Stomach (tissue), 4 donors: ENCODE measurements at regions not wholly inside any gene's neighbourhood (a gene's known extent, or its start where the extent isn't known, plus 50 kb on each side); places are given as distances from the start of the nearest gene placed in this dataset.

Experiments
- CTCF ChIP-seq, 7 experiments: fragments of 450-650 bp in 4 of 7; fragments of 200-600 bp in 3 of 7; sonication (generic) in 3 of 7; IDR thresholded peaks; one replicate each; pipeline ENCODE4 v1.5.1; 2016 to 2019; ENCODE audit warnings: antibody characterized with exemption in 7 of 7, control low read depth in 2 of 7, mild to moderate bottlenecking in 1 of 7
- POLR2AphosphoS5 ChIP-seq, 3 donors: sonication (generic); formaldehyde crosslinking; IDR thresholded peaks; one replicate each; pipeline ENCODE4 v1.6.1; 2016; ENCODE audit warnings: antibody characterized with exemption in 3 of 3

- no peak for TF ChIP-seq CTCF (IDR thresholded peaks at IDR 0.05)
- TF ChIP-seq POLR2AphosphoS5 (IDR thresholded peaks at IDR 0.05): no peak
Measured at GRCh38 chr2:133711806-133712205, 143.5 kb upstream of the NCKAP5 start.
